Embryonic facial prominence (tissue), 1 donor: ENCODE measurements at regions not wholly inside any gene's neighbourhood (a gene's known extent, or its start where the extent isn't known, plus 50 kb on each side); places are given as distances from the start of the nearest gene placed in this dataset.

Experiments
- DNase-seq: peaks from one replicate; pipeline ENCODE4 v3.0.0-alpha.2; 2016; ENCODE audit errors: extremely low spot score

- DNase-seq, result no peak
These were observed 403.8 kb downstream of the SLITRK5 start for GRCh38 chr13:88074794-88075510.

- DNase-seq, result no peak
These were observed 413.9 kb downstream of the SLITRK5 start for GRCh38 chr13:88085036-88085435.

GRCh38 chr13:88086577-88086976, 415.4 kb downstream of the SLITRK5 start:
- no peak for DNase-seq

- no peak for DNase-seq
These were observed 426.4 kb downstream of the SLITRK5 start for GRCh38 chr13:88097541-88097940.

- DNase-seq, result no peak
These were observed 432.7 kb downstream of the SLITRK5 start for GRCh38 chr13:88103824-88104223.

- no peak for DNase-seq
These were observed 433.4 kb downstream of the SLITRK5 start for GRCh38 chr13:88104576-88104975.

- DNase-seq, result no peak
These were observed 436.4 kb downstream of the SLITRK5 start for GRCh38 chr13:88107570-88107969.

GRCh38 chr13:88112526-88112925, 441.4 kb downstream of the SLITRK5 start:
- no peak for DNase-seq

- DNase-seq, result no peak
These were observed 444.8 kb downstream of the SLITRK5 start for GRCh38 chr13:88115976-88116375.

GRCh38 chr13:88118952-88119351, 447.8 kb downstream of the SLITRK5 start:
- no peak for DNase-seq

- DNase-seq, result no peak
These were observed 453.0 kb downstream of the SLITRK5 start for GRCh38 chr13:88124142-88124541.

GRCh38 chr13:88125055-88125454, 453.9 kb downstream of the SLITRK5 start:
- DNase-seq, result no peak

- no peak for DNase-seq
These were observed 465.1 kb downstream of the SLITRK5 start for GRCh38 chr13:88136098-88136790.

GRCh38 chr13:88142653-88143052, 471.5 kb downstream of the SLITRK5 start:
- no peak for DNase-seq

GRCh38 chr13:88144580-88144979, 473.4 kb downstream of the SLITRK5 start:
- no peak for DNase-seq

GRCh38 chr13:88153353-88153752, 482.2 kb downstream of the SLITRK5 start:
- DNase-seq, result no peak

- no peak for DNase-seq
These were observed 482.8 kb downstream of the SLITRK5 start for GRCh38 chr13:88154001-88154400.

GRCh38 chr13:88162076-88162702, 491.0 kb downstream of the SLITRK5 start:
- no peak for DNase-seq

- DNase-seq, result no peak
These were observed 505.1 kb downstream of the SLITRK5 start for GRCh38 chr13:88176231-88176630.

GRCh38 chr13:88183440-88183839, 512.3 kb downstream of the SLITRK5 start:
- DNase-seq, result no peak

- no peak for DNase-seq
These were observed 517.8 kb downstream of the SLITRK5 start for GRCh38 chr13:88188986-88189385.

GRCh38 chr13:88189728-88190127, 518.6 kb downstream of the SLITRK5 start:
- DNase-seq, result no peak

- DNase-seq, result no peak
These were observed 524.9 kb downstream of the SLITRK5 start for GRCh38 chr13:88196106-88196505.
